ENCODE measurements at regions not wholly inside any gene's neighbourhood (a gene's known extent, or its start where the extent isn't known, plus 50 kb on each side); places are given as distances from the start of the nearest gene placed in this dataset.

DNA sequence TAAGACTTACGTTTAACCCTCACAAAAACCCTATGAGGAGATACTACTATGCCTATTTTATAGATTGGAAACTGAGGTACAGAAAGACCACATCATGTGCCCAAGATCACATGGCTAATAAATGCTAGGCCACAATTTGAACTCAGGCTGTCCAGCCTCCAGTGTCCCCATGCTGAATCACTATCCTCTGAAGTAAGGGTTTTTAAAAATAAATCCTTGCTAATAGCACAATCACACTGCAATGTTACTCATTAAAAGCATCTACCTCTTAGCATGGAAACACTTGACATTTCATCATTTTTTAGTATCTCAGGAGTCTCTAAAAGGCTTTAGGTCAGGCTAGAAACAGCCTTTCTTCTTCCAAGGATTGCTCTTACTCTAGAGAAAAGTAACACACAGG is 50.0 kb upstream of the PPP1R3C start:
- Histone ChIP-seq H3K27me3 (no peaks in the 10 kb centered on the region), H3K4me1 (no peaks in the 10 kb centered on the region), H3K27ac (no peak overlapping the region), H3K4me3 (no peak overlapping the region), H3K36me3 (no peaks in the 10 kb centered on the region), H3K9me3 (no peaks in the 10 kb centered on the region)
- no peak for DNase-seq (ENCODE audit: extremely low spot score in 2 of 2)
- TF ChIP-seq CTCF (IDR thresholded peaks at IDR 0.05), result no peak
- TF ChIP-seq POLR2AphosphoS5 (IDR thresholded peaks at IDR 0.05; ENCODE audit: insufficient read depth in 1 of 2, low read depth in 1 of 2), result no peak
- TF ChIP-seq POLR2A (IDR thresholded peaks at IDR 0.05), result no peak
- intact Hi-C loops (cut with DNase I), result no loop called here

Measured in vagina (tissue), 2 donors.